ENCODE measurements at regions not wholly inside any gene's neighbourhood (a gene's known extent, or its start where the extent isn't known, plus 50 kb on each side); places are given as distances from the start of the nearest gene placed in this dataset.

DNA sequence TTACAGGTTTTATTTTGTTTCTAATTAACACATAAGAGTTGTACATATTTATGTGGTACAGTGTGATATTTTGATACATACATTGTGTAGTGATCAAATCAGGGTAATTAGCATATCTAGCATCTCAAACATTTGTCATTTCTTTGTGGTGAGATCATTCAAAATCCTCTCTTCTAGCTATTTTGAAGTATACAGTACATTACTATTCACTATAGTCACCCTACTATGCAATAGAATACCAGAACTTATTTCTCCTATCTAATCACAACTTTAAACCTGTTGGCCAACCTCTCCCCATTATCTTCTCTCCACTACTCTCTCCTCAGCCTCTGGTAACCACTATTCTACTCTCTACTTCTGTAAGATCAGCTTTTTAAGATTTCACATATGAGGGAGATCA is 325.8 kb downstream of the CYP26B1 start:
- TF ChIP-seq, protein P1, sequence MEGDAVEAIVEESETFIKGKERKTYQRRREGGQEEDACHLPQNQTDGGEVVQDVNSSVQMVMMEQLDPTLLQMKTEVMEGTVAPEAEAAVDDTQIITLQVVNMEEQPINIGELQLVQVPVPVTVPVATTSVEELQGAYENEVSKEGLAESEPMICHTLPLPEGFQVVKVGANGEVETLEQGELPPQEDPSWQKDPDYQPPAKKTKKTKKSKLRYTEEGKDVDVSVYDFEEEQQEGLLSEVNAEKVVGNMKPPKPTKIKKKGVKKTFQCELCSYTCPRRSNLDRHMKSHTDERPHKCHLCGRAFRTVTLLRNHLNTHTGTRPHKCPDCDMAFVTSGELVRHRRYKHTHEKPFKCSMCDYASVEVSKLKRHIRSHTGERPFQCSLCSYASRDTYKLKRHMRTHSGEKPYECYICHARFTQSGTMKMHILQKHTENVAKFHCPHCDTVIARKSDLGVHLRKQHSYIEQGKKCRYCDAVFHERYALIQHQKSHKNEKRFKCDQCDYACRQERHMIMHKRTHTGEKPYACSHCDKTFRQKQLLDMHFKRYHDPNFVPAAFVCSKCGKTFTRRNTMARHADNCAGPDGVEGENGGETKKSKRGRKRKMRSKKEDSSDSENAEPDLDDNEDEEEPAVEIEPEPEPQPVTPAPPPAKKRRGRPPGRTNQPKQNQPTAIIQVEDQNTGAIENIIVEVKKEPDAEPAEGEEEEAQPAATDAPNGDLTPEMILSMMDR (IDR thresholded peaks at IDR 0.05): no peak
- TF ChIP-seq, protein P2, sequence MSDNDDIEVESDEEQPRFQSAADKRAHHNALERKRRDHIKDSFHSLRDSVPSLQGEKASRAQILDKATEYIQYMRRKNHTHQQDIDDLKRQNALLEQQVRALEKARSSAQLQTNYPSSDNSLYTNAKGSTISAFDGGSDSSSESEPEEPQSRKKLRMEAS (IDR thresholded peaks at IDR 0.05; ENCODE audit: low read depth): no peak
- no peak for TF ChIP-seq FOXM1 (IDR thresholded peaks at IDR 0.05; ENCODE audit: low read depth)
- TF ChIP-seq GABPA (IDR thresholded peaks at IDR 0.05; ENCODE audit: low read depth): no peak

All from SK-N-SH (cell line).